Fibroblast of skin of scalp (primary cell): ENCODE measurements at regions not wholly inside any gene's neighbourhood (a gene's known extent, or its start where the extent isn't known, plus 50 kb on each side); places are given as distances from the start of the nearest gene placed in this dataset.
"Not testable (repeated sequence)": the region's sequence is repeated elsewhere in the genome, so short reads cannot be mapped to it uniquely, and the experiment has no call there.

Experiments
- DNase-seq: peaks from one replicate; pipeline ENCODE4 v3.0.0-alpha.2; 2013

- no peak for DNase-seq
These were observed 1289.4 kb downstream of the PCDH9 start for GRCh38 chr13:65940720-65941119.

DNA sequence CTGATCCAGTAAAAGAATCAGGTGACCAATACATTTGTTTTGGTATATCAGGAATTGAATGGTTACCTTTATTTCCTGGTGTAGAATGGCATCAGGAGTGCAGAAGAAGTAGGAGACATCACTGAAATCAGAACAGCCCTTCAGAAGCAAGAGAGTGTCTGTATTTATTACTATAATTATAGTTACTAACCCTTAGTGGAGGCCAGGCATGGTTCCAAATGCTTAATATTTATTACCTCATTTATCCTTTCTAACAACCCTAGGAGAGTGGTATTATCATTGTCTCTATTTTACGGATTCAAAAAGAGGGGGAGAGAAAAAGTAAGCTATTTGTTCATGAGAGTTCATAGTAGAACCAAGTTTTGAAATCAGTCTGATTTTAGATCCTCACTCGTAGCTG, 1292.9 kb downstream of the PCDH9 start:
- DNase-seq = no peak

- no peak for DNase-seq
These were observed 1293.9 kb downstream of the PCDH9 start for GRCh38 chr13:65936249-65936648.

DNA sequence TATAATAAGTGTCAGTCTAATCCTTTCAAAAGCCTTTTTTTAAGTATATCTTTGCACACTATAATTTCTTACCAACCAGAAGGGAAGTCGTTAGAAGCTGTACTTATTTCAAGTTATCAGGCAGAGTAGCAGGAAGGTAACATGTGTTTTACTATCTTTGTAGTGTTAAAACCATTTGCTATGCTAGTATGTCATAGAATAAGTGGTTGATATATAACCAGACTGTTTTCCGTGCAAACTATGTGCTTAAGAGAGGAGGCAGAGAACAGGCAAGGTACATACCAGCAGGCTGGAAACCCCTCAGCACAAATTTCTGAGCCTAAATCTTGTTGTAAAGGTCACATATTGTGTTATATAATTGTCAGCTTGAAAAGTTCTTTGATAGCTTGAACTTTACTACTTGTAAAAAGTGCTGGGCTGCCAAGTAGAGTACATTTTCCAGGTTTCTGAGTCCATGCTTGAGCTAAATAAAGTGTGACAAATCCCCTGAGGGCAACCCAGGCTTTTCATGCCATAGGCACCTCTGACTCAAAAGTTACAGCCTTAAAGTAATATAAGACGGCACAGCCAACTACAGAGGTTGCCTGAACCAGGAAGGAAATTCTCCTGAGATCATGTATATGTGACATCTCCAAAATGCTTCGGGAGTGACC, 1297.4 kb downstream of the PCDH9 start:
- DNase-seq = peak; percentile 30

DNA sequence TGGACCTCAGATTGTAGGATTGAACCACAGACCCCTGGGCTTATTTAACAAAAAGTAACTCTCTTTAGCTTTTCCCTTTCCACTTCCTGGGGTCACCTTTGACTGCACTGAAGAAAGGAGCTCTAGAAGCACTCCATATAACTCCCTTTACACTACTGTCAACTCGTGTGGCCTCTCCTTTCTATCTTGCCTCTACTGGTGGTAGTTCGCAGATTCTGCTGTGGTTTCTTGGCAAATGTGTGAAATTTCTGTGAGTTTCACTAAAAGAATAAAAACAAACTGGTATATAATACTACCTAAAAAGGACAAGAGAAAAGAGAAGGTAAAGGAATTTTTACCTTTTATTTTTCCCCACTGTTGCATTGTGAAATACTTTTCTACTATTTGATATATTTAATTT, 1298.1 kb downstream of the PCDH9 start:
- no peak for DNase-seq

GRCh38 chr13:65929436-65929835, 1300.7 kb downstream of the PCDH9 start:
- no peak for DNase-seq

DNA sequence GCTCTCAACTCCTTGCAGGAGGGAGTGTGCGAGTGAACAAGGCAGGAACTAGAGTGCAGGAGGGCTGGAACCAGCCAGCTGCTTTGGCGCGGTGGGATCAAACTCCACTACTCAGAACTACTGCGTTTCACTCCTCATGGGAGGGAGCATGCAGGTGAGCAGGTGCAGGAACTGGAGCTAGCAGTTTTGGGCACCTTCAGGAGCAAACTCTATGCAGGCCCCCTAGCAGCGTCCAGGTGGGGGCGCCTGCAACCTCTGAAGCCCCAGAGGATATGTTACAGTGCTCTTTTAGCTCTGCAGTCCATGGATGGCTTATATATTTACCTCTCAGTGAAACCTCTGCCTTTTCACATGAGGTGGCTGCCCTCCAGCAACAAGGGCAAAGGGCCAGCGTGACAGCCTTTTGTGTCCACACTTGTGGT, 1303.4 kb downstream of the PCDH9 start:
- no peak for DNase-seq

DNA sequence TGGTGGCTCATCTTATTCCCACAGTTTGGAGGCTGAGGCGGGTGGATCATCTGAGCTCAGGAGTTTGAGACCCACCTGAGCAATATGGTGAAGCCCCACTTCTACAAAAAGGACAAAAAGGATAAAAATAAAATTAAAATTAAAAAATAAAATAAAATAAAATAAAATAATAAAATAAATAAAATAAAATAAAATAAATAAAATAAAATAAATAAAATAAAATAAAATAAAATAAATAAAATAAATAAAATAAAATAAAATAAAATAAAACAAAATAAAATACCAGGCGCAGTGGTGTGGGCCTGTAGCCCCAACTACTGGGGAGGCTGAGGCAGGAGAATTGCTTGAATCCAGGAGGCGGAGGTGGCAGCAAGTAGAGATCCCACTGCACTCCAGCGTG, 1307.3 kb downstream of the PCDH9 start:
- DNase-seq = not testable (repeated sequence)

DNA sequence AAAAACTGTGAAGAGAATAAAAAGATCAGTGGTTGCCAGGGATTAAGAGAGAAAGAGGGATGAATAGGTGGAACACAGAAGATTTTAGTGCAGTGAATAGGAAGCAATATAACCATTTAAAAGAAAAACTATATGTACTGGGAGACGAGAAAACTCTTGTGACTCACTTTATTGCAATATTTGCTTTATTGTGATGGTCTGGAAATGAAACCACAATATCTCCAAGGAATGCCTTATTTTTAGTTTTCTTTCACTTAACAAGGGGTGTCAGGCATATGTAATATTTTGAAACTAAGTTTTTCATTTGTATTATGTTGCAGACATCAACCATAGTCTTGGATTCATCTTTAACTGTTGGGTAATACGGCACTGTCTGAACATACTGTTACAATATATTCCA, 1308.2 kb downstream of the PCDH9 start:
- peak; percentile 72 for DNase-seq

DNA sequence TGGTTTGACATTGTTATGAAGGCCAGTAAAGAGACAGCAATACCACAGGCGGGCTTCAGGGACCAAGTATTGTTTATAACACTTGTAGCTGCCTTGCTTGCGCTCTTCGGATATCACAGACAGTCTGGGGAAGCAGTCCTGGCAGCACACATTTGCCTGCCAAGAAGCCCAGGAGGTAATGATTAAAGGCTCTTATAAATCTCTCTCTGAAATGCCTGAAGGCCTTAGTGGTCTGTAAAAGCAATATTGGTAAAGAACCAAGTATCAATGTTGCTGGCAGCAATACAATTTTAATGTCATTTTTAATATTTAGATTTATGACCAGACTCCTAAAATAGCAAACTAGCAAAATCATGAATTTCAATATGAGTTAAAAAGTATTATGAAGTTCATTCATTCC, 1312.4 kb downstream of the PCDH9 start:
- DNase-seq = peak; percentile 58

GRCh38 chr13:65915195-65915594, 1314.9 kb downstream of the PCDH9 start:
- DNase-seq = no peak

DNA sequence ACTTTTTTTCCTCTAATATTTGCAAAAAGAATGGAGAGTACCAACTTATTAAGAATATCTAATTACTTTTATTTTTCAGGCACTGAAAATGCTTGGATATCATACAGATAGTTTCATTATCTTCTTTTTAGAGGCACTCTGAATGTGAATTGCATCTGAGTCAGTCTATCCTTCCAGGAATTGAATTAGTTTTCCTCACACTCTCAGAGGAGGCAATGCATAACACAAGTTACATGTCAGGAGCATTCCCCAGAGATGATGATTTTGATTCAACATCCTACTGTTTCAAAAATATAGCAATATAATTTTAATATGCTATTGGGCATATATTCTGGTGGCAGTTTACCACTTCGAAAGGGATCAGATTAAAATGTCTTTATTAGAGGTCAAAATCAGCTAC, 1315.4 kb downstream of the PCDH9 start:
- DNase-seq = peak; percentile 80

DNA sequence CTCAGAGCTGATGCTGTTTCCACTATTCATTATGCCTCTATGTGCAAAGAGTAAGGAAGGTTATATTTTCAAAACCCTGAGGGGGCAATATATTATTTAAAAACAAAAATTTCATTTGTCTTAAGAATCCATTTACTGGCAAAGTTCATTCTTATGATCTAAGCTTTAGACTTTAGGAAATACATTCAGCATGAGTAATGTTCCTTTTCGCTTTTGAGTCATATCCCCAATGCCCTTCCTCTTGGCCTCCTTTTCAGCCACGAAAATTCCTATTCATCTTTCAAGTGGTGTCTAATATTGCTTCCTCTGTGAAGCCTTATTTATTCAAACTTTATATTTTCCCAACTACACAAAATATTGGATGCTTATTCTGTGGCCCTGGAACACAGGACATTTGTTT, 1317.0 kb downstream of the PCDH9 start:
- peak; percentile 88 for DNase-seq

GRCh38 chr13:65912516-65912915, 1317.6 kb downstream of the PCDH9 start:
- no peak for DNase-seq

DNA sequence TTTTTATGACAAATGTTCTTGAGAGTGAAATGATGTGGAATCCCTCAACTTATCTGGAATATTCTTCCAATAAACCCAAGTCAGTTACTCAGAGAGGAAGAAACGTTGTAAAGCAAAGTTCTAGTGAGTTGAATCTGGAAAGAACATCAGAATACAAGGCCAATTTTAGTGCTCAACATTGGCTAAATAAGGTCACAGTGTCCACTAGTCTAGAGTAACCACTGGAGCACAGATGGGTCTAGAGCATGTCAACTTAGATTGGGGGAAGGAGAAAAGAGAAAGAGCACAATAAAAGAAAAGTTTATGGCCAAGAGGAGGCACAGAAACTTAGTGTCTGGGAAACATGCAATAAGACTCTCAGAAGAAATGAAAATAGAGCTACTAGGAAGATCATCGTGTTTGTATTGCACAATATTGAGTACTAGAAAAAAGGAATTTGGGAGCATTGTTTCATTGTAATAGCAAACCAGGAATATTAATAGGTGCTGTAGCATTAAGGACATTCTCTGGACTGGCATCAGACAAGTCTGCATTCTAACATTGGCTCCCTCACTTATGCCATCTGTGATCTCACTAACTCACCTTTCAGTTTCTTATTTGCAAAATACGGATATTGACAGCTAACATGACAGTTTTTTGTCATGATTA, 1318.5 kb downstream of the PCDH9 start:
- DNase-seq = no peak

GRCh38 chr13:65909501-65909900, 1320.6 kb downstream of the PCDH9 start:
- no peak for DNase-seq

DNA sequence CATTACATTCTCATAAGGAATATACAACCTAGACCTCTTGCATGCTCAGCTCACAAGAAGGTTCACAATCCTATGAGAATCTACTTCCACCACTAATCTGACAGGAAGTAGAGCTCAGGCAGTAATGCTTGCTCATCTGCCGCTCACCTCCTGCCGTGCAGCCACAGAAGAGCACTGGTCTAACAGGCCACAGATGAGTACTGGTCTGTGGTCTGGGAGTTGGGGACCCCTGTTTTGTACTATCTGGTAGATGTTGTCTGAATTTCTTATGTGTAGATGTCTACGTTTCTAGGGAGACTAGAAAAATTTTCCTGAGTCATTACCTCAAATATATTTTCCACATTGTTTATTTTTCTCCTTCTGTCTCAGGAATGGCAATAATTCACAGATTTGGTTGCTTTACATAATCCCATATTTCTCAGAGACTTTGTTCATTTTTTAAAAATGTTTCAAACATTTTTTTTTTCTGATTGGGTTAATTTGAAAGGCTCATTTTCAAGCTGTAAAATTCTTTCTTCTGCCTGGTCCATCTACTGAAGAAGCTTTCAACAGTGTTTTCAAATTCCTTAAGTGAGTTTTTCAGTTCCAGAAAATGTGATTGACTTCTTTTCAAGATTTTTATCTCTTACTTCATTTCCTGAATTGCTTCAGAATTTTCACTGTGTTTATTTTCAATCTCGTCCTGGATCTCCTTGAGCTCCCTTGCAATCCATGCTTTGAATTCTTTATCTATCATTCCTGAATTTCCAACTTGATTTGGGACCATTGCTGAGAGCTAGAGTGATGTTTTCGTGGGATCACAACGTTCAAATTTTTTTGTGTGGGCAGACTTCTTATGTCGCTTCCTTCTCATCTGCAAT, 1322.2 kb downstream of the PCDH9 start:
- peak; percentile 56 for DNase-seq

GRCh38 chr13:65901723-65902122, 1328.4 kb downstream of the PCDH9 start:
- no peak for DNase-seq

GRCh38 chr13:65894049-65894448, 1336.1 kb downstream of the PCDH9 start:
- DNase-seq = no peak

GRCh38 chr13:65892859-65893258, 1337.3 kb downstream of the PCDH9 start:
- DNase-seq = peak; percentile 5

GRCh38 chr13:65889368-65889767, 1340.8 kb downstream of the PCDH9 start:
- peak; percentile 24 for DNase-seq

GRCh38 chr13:65882810-65883209, 1347.3 kb downstream of the PCDH9 start:
- no peak for DNase-seq

- DNase-seq = no peak
These were observed 1348.5 kb downstream of the PCDH9 start for GRCh38 chr13:65881561-65882155.
